Calu3 (cell line): ENCODE measurements at regions not wholly inside any gene's neighbourhood (a gene's known extent, or its start where the extent isn't known, plus 50 kb on each side); places are given as distances from the start of the nearest gene placed in this dataset.

Experiments
- BruUV-seq: library from RNA; stranded (reverse); fragments of 400-500 nt; replicated peaks from 2 replicates; lab custom pipeline; 2021; lab: Mats Ljungman, UMichigan
- CTCF ChIA-PET: fragments of 300-600 bp; sonication (Branson Sonifier 250); formaldehyde crosslinking; loops from one replicate; lab custom pipeline; 2022; ENCODE audit warnings: antibody characterized with exemption; lab: Charles Lee
- DNase-seq: peaks from one replicate; pipeline ENCODE4 v3.0.0; 2022
- H3K27ac Mint-ChIP-seq: one replicate; pipeline ENCODE4 v1.8.0; 2022; ENCODE audit warnings: mixed read lengths; ENCODE audit not compliant: unreplicated experiment
- H3K27me3 Mint-ChIP-seq: one replicate; pipeline ENCODE4 v1.8.0; 2022; ENCODE audit warnings: mixed read lengths; ENCODE audit not compliant: unreplicated experiment
- H3K36me3 Mint-ChIP-seq: one replicate; pipeline ENCODE4 v1.8.0; 2022; ENCODE audit warnings: mild to moderate bottlenecking, moderate library complexity, mixed read lengths; ENCODE audit not compliant: insufficient read depth, unreplicated experiment
- H3K4me1 Mint-ChIP-seq: one replicate; pipeline ENCODE4 v1.8.0; 2022; ENCODE audit warnings: mild to moderate bottlenecking, low read depth, mixed read lengths; ENCODE audit not compliant: unreplicated experiment
- H3K4me3 Mint-ChIP-seq: one replicate; pipeline ENCODE4 v1.8.0; 2022; ENCODE audit warnings: mild to moderate bottlenecking, low read depth, moderate library complexity, mixed read lengths; ENCODE audit not compliant: unreplicated experiment
- H3K9me3 Mint-ChIP-seq: one replicate; pipeline ENCODE4 v1.8.0; 2022; ENCODE audit warnings: low read depth, mixed read lengths; ENCODE audit not compliant: unreplicated experiment
- CTCF ChIP-seq: fragments of 200-600 bp; IDR thresholded peaks from one replicate; pipeline ENCODE4 v1.8.0; 2022; ENCODE audit warnings: antibody characterized with exemption; ENCODE audit not compliant: unreplicated experiment
- intact Hi-C: fragments of 100-400 bp; cut with micrococcal nuclease; formaldehyde crosslinking; loops from one replicate; pipeline ENCODE4 v1.10.0; 2022; ENCODE audit not compliant: unreplicated experiment

DNA sequence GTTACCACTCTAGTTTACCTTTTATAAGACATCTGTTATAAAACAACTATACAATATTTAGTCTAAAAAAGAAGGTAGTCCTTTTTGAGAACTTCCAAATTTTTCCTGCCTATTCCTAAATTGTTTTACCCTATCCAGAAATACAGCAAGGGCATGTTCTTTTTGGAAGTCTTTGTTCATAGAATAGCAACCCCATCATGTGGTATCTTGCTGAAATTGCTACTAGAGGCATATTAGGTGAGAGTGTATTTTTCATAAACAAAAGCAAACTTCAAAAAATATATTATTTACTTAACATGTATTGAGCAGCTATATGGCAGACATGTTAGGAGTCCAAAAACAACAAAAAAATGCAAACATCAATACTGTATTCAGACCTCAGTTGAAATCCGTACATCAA is 371.8 kb upstream of the NRSN1 start:
- no peaks in the 10 kb centered on the region for H3K4me1 Mint-ChIP-seq
- H3K27ac Mint-ChIP-seq, result no peak overlapping the region
- no TSS peak for BruUV-seq
- no peak for DNase-seq
- TF ChIP-seq CTCF, result no peak
- peaks cover 10% of the 10 kb centered on the region for H3K9me3 Mint-ChIP-seq
- no peaks in the 10 kb centered on the region for H3K36me3 Mint-ChIP-seq
- intact Hi-C loops, result no loop called here
- no peaks in the 10 kb centered on the region for H3K27me3 Mint-ChIP-seq
- CTCF ChIA-PET, result no interaction called here
- no peak overlapping the region for H3K4me3 Mint-ChIP-seq

GRCh38 chr6:23775127-23775526 is 350.9 kb upstream of the NRSN1 start:
- no TSS peak for BruUV-seq
- no peak overlapping the region for H3K4me3 Mint-ChIP-seq
- no peaks in the 10 kb centered on the region for H3K27me3 Mint-ChIP-seq
- no peak for DNase-seq
- no peak overlapping the region for H3K27ac Mint-ChIP-seq
- CTCF ChIA-PET, result no interaction called here
- no peak for TF ChIP-seq CTCF
- no peaks in the 10 kb centered on the region for H3K4me1 Mint-ChIP-seq
- intact Hi-C loops, result no loop called here
- no peaks in the 10 kb centered on the region for H3K36me3 Mint-ChIP-seq
- peaks cover 4% of the 10 kb centered on the region for H3K9me3 Mint-ChIP-seq

DNA sequence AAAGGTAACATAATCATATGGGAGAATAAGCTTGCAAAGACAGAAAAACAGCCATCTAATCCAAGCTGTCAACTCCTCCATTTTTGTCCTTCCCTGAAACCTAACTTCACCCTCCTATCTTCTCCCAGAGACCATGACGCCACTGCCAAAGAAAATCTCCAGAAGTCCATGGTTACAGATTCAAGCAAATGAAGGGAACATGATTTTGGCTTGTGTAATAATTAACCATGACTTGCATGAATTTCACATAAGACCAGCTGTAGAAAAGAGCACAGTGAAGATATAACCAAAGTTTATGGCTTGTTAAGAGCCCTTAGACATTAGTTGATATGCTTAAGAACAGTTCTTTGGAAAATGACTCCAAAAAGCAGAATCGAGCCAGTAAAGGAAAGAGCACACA is 342.1 kb upstream of the NRSN1 start:
- no peak for DNase-seq
- Mint-ChIP-seq H3K36me3 (no peaks in the 10 kb centered on the region), H3K27me3 (no peaks in the 10 kb centered on the region), H3K9me3 (peaks cover 7% of the 10 kb centered on the region), H3K27ac (no peak overlapping the region), H3K4me1 (no peaks in the 10 kb centered on the region), H3K4me3 (no peak overlapping the region)
- no peak for TF ChIP-seq CTCF
- no TSS peak for BruUV-seq
- CTCF ChIA-PET, result no interaction called here
- intact Hi-C loops, result no loop called here

DNA sequence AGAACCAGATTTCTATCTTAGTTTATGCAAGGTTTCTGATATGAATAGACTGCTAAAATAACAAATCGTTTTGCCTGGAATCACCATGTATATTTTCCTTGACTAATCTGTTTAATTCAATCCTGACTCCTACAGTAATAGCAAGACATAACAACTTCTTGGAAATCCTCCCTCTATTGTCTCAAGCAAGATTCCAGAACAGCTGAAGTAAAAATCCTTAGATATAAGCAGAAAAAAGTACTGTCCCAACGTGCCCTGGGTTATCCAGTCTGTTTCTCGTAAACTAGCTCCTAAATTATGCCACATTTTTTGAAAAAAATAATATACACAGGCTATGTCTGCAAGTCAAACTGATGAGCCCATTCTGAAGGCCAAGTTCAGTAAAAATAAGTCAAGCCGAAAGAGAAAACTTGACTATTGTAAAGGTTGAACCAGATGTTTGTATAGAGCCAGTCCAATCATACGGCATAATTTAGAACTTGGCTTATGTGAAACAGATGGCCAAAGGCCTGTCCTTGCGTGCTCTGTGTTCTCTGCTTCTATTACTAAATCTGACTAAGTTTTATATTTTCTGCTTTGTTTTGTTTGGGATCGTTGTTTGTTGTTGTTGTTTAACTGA is 341.6 kb upstream of the NRSN1 start:
- peaks cover 7% of the 10 kb centered on the region for H3K9me3 Mint-ChIP-seq
- no peaks in the 10 kb centered on the region for H3K4me1 Mint-ChIP-seq
- H3K27ac Mint-ChIP-seq, result no peak overlapping the region
- no peak for DNase-seq
- intact Hi-C loops, result no loop called here
- TF ChIP-seq CTCF, result no peak
- H3K4me3 Mint-ChIP-seq, result no peak overlapping the region
- H3K27me3 Mint-ChIP-seq, result no peaks in the 10 kb centered on the region
- H3K36me3 Mint-ChIP-seq, result no peaks in the 10 kb centered on the region
- CTCF ChIA-PET, result no interaction called here
- BruUV-seq, result no TSS peak
